Mesodermal cell (in vitro differentiated cells): ENCODE measurements at regions not wholly inside any gene's neighbourhood (a gene's known extent, or its start where the extent isn't known, plus 50 kb on each side); places are given as distances from the start of the nearest gene placed in this dataset.

Experiments used
- H3K27ac ChIP-seq: 2 replicates; pipeline ENCODE4 v1.7.0; 2013; ENCODE audit warnings: mild to moderate bottlenecking, low read depth, low read length, moderate library complexity; ENCODE audit not compliant: severe bottlenecking
- H3K36me3 ChIP-seq: 2 replicates; pipeline ENCODE4 v1.7.1; 2013; ENCODE audit warnings: mild to moderate bottlenecking, low read length, moderate library complexity; ENCODE audit not compliant: control insufficient read depth, insufficient read depth
- H3K4me1 ChIP-seq: one replicate; pipeline ENCODE4 v1.7.1; 2013; ENCODE audit warnings: mild to moderate bottlenecking, low read length; ENCODE audit not compliant: insufficient read depth, control insufficient read depth, poor library complexity, severe bottlenecking
- H3K4me3 ChIP-seq: 2 replicates; pipeline ENCODE4 v1.7.0; 2013; ENCODE audit warnings: low read length, control low read depth, mild to moderate bottlenecking; ENCODE audit not compliant: insufficient read depth, poor library complexity, severe bottlenecking; ENCODE audit errors: extremely low read depth
- H3K9me3 ChIP-seq: 2 replicates; pipeline ENCODE4 v1.7.1; 2013; ENCODE audit warnings: mild to moderate bottlenecking, low read length, moderate library complexity; ENCODE audit not compliant: control insufficient read depth
- WGBS, 2 experiments: methylation state at CpG; one replicate each; pipeline ENCODE4 v1.1.5; 2013; ENCODE audit warnings: missing lambda C conversion rate in 2 of 2; ENCODE audit not compliant: insufficient coverage in 2 of 2; 5-methylcytosine and 5-hydroxymethylcytosine counted together

GRCh38 chrX:115491766-115492165 is 69.2 kb upstream of the PLS3 start:
- Histone ChIP-seq H3K27ac (no peak overlapping the region), H3K4me3 (no peak overlapping the region), H3K9me3 (no peaks in the 10 kb centered on the region), H3K4me1 (no peaks in the 10 kb centered on the region), H3K36me3 (no peaks in the 10 kb centered on the region)

DNA sequence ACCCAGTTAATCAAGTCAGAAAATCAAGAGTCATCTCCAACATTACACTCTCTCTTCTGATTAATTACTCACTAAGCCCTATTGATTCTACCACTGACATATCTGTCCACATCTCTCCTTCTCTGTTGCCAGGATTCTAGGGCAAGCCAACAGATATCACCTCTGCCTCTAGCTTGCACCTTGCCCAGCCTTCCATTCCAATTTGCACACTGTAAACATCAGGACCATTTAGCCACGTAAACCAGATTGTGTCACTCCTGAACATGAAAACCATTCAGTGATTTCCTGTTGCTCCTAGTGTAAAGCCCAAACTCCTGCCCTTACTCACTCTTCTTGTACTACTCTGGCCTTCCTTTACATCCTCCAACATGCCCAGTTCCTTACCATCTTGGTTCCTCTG is 68.0 kb upstream of the PLS3 start:
- Histone ChIP-seq H3K9me3 (no peaks in the 10 kb centered on the region), H3K4me1 (no peaks in the 10 kb centered on the region), H3K27ac (no peak overlapping the region), H3K4me3 (no peak overlapping the region), H3K36me3 (no peaks in the 10 kb centered on the region)
- 80 to 90% methylated on average over 1 of the region's 1 CpG for WGBS, 2 experiments

- 80 to 86% methylated on average over 1 of the region's 3 CpGs for WGBS, 2 experiments
- H3K4me1 ChIP-seq: no peaks in the 10 kb centered on the region
- no peak overlapping the region for H3K27ac ChIP-seq
- H3K9me3 ChIP-seq: no peaks in the 10 kb centered on the region
- H3K4me3 ChIP-seq: no peak overlapping the region
- no peaks in the 10 kb centered on the region for H3K36me3 ChIP-seq
Measured at GRCh38 chrX:115494161-115494560, 66.8 kb upstream of the PLS3 start.

- 75 to 83% methylated on average over 1 to 2 of the region's 3 CpGs for WGBS, 2 experiments
- no peak overlapping the region for H3K4me3 ChIP-seq
- H3K27ac ChIP-seq: no peak overlapping the region
- no peaks in the 10 kb centered on the region for H3K36me3 ChIP-seq
- peaks cover 2% of the 10 kb centered on the region for H3K4me1 ChIP-seq
- H3K9me3 ChIP-seq: no peaks in the 10 kb centered on the region
Measured at GRCh38 chrX:115499112-115499805, 61.7 kb upstream of the PLS3 start.

DNA sequence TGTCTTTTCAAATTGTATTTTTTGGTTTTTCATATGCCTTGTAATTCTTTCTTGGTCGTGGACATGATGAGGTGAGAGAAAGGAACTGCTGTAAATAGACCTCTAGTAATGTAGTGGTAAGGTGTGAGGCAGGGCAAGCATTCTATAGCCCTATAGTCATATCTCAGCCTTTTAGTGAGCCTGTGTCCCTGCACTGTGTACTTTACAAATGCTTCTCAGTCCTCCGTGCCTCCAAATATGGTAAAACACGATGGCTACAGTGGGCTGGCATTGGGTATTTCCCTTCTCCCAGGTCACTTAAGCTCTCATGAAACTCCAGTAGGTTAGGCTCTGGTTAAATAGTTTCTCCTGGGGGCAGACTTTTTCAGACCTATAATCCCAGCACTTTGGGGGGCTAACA is 57.9 kb upstream of the PLS3 start:
- H3K4me1 ChIP-seq: peaks cover 2% of the 10 kb centered on the region
- H3K9me3 ChIP-seq: no peaks in the 10 kb centered on the region
- no peak overlapping the region for H3K4me3 ChIP-seq
- H3K27ac ChIP-seq: no peak overlapping the region
- no CpG with 5 or more reads among the region's 3 CpGs for WGBS, 2 experiments
- H3K36me3 ChIP-seq: no peaks in the 10 kb centered on the region

DNA sequence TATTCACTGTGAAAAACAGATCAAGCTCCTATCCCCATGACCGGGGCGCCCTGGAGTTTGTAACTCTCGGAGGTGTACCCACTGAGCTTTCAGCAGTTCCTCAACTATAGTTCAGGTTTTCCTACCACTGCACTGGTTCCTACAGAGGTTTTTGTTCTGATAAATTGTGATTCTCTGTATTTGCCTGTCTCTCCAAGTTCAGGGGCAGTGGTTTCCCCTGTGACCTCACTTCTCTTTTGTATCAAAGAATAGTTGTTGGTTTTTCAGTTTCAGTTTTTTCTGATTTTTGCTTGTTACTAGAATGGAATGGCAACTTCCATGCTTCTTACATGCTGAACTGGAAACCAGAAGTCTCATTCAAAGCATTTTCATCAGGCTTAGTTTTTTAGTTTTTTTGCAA is 56.8 kb upstream of the PLS3 start:
- Histone ChIP-seq H3K9me3 (no peaks in the 10 kb centered on the region), H3K36me3 (no peaks in the 10 kb centered on the region), H3K4me1 (peaks cover 2% of the 10 kb centered on the region), H3K27ac (peak overlapping the region; percentile 41), H3K4me3 (no peak overlapping the region)
- no CpG with 5 or more reads among the region's 3 CpGs for WGBS, 2 experiments
